SK-N-SH (cell line): ENCODE measurements at regions not wholly inside any gene's neighbourhood (a gene's known extent, or its start where the extent isn't known, plus 50 kb on each side); places are given as distances from the start of the nearest gene placed in this dataset.

ENCODE experiments used
- CTCF ChIA-PET: fragments of 300-600, 350-600 bp; formaldehyde crosslinking; extraction: SDS; loops from one replicate; lab custom pipeline; 2021; lab: Yijun Ruan, JAX
- POLR2A ChIA-PET: fragments of 350-600 bp; sonication (Branson Sonifier 250); formaldehyde crosslinking; extraction: SDS; loops from one replicate; lab custom pipeline; 2020; ENCODE audit warnings: antibody characterized with exemption, inconsistent platforms; lab: Yijun Ruan, JAX
- DNase-seq: peaks from one replicate; pipeline ENCODE4 v3.0.0; 2012
- H2AFZ ChIP-seq: fragments of 200-600 bp; sonication (generic); 2 replicates; pipeline ENCODE4 v1.8.1; 2016; ENCODE audit warnings: antibody characterized with exemption, mild to moderate bottlenecking, low read depth
- H3F3A ChIP-seq: fragments of 200-600 bp; sonication (generic); replicated peaks from 2 replicates; pipeline ENCODE3; 2016; ENCODE audit warnings: antibody characterized with exemption, mild to moderate bottlenecking; ENCODE audit not compliant: insufficient read depth
- H3K27ac ChIP-seq, 2 experiments: fragments of 200-500 bp in 1 of 2; fragments of 200-600 bp in 1 of 2; sonication (Bioruptor generic) in 1 of 2; sonication (generic), shearing (Covaris generic) in 1 of 2; 2 replicates each; pipeline versions ENCODE4 v1.5.1 to v1.6.1; 2014 to 2016; ENCODE audit warnings: low read depth in 2 of 2, inconsistent platforms in 1 of 2, low read length in 1 of 2, mild to moderate bottlenecking in 1 of 2, mixed read lengths in 1 of 2
- H3K27me3 ChIP-seq: fragments of 200-600 bp; sonication (generic), shearing (Covaris generic); 2 replicates; pipeline ENCODE4 v1.6.1; 2016; ENCODE audit warnings: mixed run types; ENCODE audit not compliant: insufficient read depth
- H3K36me3 ChIP-seq, 2 experiments: fragments of 200-500 bp in 1 of 2; fragments of 200-600 bp in 1 of 2; sonication (Bioruptor generic) in 1 of 2; sonication (generic) in 1 of 2; replicated peaks in 1 of 2; 2 replicates each; pipeline versions ENCODE3 to v1.5.1; 2014 to 2016; ENCODE audit warnings: low read length in 1 of 2, mild to moderate bottlenecking in 1 of 2; ENCODE audit not compliant: insufficient read depth in 2 of 2, control insufficient read depth in 1 of 2
- H3K4me1 ChIP-seq, 2 experiments: fragments of 200-500 bp in 1 of 2; fragments of 200-600 bp in 1 of 2; sonication (Bioruptor generic) in 1 of 2; sonication (generic), shearing (Covaris generic) in 1 of 2; 2 replicates each; pipeline versions ENCODE4 v1.5.1 to v1.6.1; 2014 to 2016; ENCODE audit warnings: low read depth in 1 of 2, low read length in 1 of 2, mixed run types in 1 of 2; ENCODE audit not compliant: insufficient read depth in 2 of 2, control insufficient read depth in 1 of 2
- H3K4me2 ChIP-seq: fragments of 200-600 bp; sonication (generic), shearing (Covaris generic); 2 replicates; pipeline ENCODE4 v1.6.1; 2017; ENCODE audit warnings: mixed run types
- H3K4me3 ChIP-seq, 2 experiments: fragments of 200-500 bp in 1 of 2; fragments of 200-600 bp in 1 of 2; sonication (Bioruptor generic) in 1 of 2; sonication (generic), shearing (Covaris generic) in 1 of 2; 2 replicates each; pipeline versions ENCODE4 v1.5.1 to v1.8.1; 2014 to 2016; ENCODE audit warnings: low read depth in 2 of 2, inconsistent platforms in 1 of 2, low read length in 1 of 2, mild to moderate bottlenecking in 1 of 2, mixed read lengths in 1 of 2, moderate library complexity in 1 of 2
- H3K79me2 ChIP-seq: fragments of 200-600 bp; sonication (generic); 2 replicates; pipeline ENCODE4 v1.8.1; 2017; ENCODE audit warnings: mild to moderate bottlenecking; ENCODE audit not compliant: insufficient read depth
- H3K9ac ChIP-seq: fragments of 200-600 bp; sonication (generic); 2 replicates; pipeline ENCODE4 v1.6.1; 2017; ENCODE audit warnings: mixed run types
- H3K9me2 ChIP-seq: fragments of 200-600 bp; sonication (generic); 2 replicates; pipeline ENCODE4 v1.6.1; 2017; ENCODE audit warnings: mixed run types
- H3K9me3 ChIP-seq: fragments of 200-600 bp; sonication (generic); 2 replicates; pipeline ENCODE4 v1.6.1; 2017; ENCODE audit warnings: mixed run types, mild to moderate bottlenecking, moderate library complexity
- H4K20me1 ChIP-seq: fragments of 200-600 bp; sonication (generic); 2 replicates; pipeline ENCODE4 v1.6.1; 2017; ENCODE audit warnings: mild to moderate bottlenecking, mixed run types; ENCODE audit not compliant: insufficient read depth
- CHD2 ChIP-seq: fragments of 150-350 bp; IDR thresholded peaks from 2 replicates; pipeline ENCODE4 v1.6.1; 2018; ENCODE audit warnings: low read length; ENCODE audit not compliant: partially characterized antibody
- EP300 ChIP-seq, 2 experiments: IDR thresholded peaks; 2 replicates each; pipeline versions ENCODE4 v1.4.0 to v1.6.1; 2012; ENCODE audit warnings: borderline replicate concordance in 1 of 2, low read depth in 1 of 2, low read length in 1 of 2
- FOXJ3 ChIP-seq: sonication (generic); formaldehyde crosslinking; IDR thresholded peaks from 2 replicates; pipeline ENCODE4 v1.5.1; 2020; ENCODE audit warnings: mild to moderate bottlenecking, missing genetic modification reagents
- GATA2 ChIP-seq: sonication (generic); formaldehyde crosslinking; IDR thresholded peaks from 2 replicates; pipeline ENCODE4 v1.5.0; 2020; ENCODE audit warnings: mild to moderate bottlenecking, missing genetic modification reagents
- MEF2A ChIP-seq: IDR thresholded peaks from 2 replicates; pipeline ENCODE4 v1.4.0; 2012; ENCODE audit warnings: low read depth, borderline replicate concordance
- MXI1 ChIP-seq: IDR thresholded peaks from 2 replicates; pipeline ENCODE4 v1.6.1; 2012; ENCODE audit warnings: mild to moderate bottlenecking, low read depth, low read length, improper control_type of control experiment
- NRF1 ChIP-seq: IDR thresholded peaks from 2 replicates; pipeline ENCODE4 v1.6.1; 2012; ENCODE audit warnings: low read depth, mild to moderate bottlenecking, low read length
- POLR2AphosphoS5 ChIP-seq: IDR thresholded peaks from 2 replicates; pipeline ENCODE4 v1.6.1; 2012; ENCODE audit warnings: low read depth, low read length
- RAD21 ChIP-seq: IDR thresholded peaks from 2 replicates; pipeline ENCODE4 v1.6.1; 2012; ENCODE audit warnings: mild to moderate bottlenecking, low read length
- RCOR1 ChIP-seq: fragments of 150-350 bp; IDR thresholded peaks from 2 replicates; pipeline ENCODE4 v1.6.1; 2017; ENCODE audit warnings: antibody characterized with exemption, low read length
- RFX5 ChIP-seq: IDR thresholded peaks from 2 replicates; pipeline ENCODE4 v1.6.1; 2012; ENCODE audit warnings: mild to moderate bottlenecking, improper control_type of control experiment, low read length
- RXRA ChIP-seq: IDR thresholded peaks from 2 replicates; pipeline ENCODE4 v1.4.0; 2012; ENCODE audit warnings: low read depth, mild to moderate bottlenecking, borderline replicate concordance
- TAF1 ChIP-seq: IDR thresholded peaks from 2 replicates; pipeline ENCODE4 v1.6.1; 2012; ENCODE audit warnings: low read depth, mild to moderate bottlenecking, low read length, moderate library complexity, borderline replicate concordance
- TCF12 ChIP-seq: IDR thresholded peaks from 2 replicates; pipeline ENCODE4 v1.4.0; 2012
- WGBS: methylation state at CpG from one replicate; pipeline ENCODE4 v1.1.6; 2017; ENCODE audit warnings: low lambda C conversion rate; 5-methylcytosine and 5-hydroxymethylcytosine counted together
- TF ChIP-seq, protein P1 (sequence below): IDR thresholded peaks from 2 replicates; pipeline ENCODE4; 2012
- TF ChIP-seq, protein P2 (sequence below): IDR thresholded peaks from 2 replicates; pipeline ENCODE4 v1.4.0; 2012; ENCODE audit warnings: low read depth

DNA sequence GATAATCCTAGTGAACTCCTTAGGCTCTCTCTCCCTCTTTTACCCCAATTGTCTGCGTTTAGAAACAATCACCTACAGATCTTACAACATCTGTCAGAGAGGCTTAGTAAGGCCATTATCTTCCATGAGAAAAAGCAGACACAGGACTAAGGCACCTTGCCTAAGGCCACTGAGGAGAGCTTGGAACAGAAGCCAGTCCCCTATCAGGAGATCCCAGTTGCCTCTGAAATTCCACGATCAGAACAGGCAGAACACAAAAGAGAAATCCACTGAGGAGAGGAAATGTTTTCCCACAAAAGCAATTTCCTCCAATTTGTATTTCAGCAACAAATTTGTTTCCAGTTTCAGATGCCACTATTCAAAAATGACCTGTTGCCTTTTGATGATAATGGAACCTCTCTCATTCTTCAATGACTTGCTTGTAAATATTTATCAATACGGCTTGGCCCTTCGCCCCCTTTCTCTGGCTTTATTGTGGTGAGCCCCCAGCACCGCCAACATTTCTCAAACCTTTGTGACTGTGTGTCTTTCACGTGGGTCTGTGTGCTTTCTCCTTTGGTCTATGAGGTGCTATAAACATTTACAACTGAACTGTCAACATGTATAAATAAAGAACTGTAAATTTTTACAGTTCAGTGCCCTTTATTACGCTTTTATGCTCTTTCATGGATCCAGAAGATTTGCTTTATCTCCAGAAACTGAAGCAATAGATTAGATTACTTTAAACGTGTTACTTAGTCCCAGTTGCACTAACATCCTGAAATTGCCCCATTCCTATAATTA lies 187.8 kb upstream of the PHACTR1 start:
- H4K20me1 ChIP-seq = no peaks in the 10 kb centered on the region
- H3K4me1 ChIP-seq = peaks cover 0 to 18% of the 10 kb centered on the region in 2 experiments; a peak in 3 of 4 replicates
- H3K9me2 ChIP-seq = no peaks in the 10 kb centered on the region
- POLR2A ChIA-PET = no interaction called here
- H3K4me3 ChIP-seq = no peak overlapping the region; a peak in 1 of 4 replicates
- H3K27ac ChIP-seq = peak overlapping the region in 1 of 2 experiments; percentile 95; a peak in 2 of 4 replicates
- H3F3A ChIP-seq = no peaks in the 10 kb centered on the region
- H2AFZ ChIP-seq = no peak overlapping the region
- peak; percentile 72 for DNase-seq
- no peaks in the 10 kb centered on the region for H3K36me3 ChIP-seq
- no peaks in the 10 kb centered on the region for H3K9me3 ChIP-seq
- CTCF ChIA-PET = interaction anchor here (0.7 to 1.7 kb wide), 4 partner anchors 9 to 240 kb away, joined by 3 to 6 read pairs (median 4); no protein-coding TSS in a partner anchor
- H3K4me2 ChIP-seq = no peak overlapping the region
- no peaks in the 10 kb centered on the region for H3K27me3 ChIP-seq
- TF ChIP-seq CHD2 (peak; percentile 86), TCF12 (peak; percentile 77), GATA2 (CRISPR knock-in tag) (peak; percentile 94), RCOR1 (peak; percentile 90), RAD21 (peak; percentile 15), POLR2AphosphoS5 (0 out of 2 replicates have a peak, but pooled peaks have one; percentile 27), RXRA (no peak), MXI1 (no peak), EP300 (IDR thresholded peaks at IDR 0.05; ENCODE audit: borderline replicate concordance in 1 of 2, low read depth in 1 of 2, low read length in 1 of 2) (peak in 1 of 2 experiments; percentile 96; a peak in 2 of 4 replicates), FOXJ3 (CRISPR knock-in tag) (peak; percentile 90)
- TF ChIP-seq, protein P1, sequence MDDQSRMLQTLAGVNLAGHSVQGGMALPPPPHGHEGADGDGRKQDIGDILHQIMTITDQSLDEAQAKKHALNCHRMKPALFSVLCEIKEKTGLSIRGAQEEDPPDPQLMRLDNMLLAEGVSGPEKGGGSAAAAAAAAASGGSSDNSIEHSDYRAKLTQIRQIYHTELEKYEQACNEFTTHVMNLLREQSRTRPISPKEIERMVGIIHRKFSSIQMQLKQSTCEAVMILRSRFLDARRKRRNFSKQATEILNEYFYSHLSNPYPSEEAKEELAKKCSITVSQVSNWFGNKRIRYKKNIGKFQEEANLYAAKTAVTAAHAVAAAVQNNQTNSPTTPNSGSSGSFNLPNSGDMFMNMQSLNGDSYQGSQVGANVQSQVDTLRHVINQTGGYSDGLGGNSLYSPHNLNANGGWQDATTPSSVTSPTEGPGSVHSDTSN = peak; percentile 60
- TF ChIP-seq, protein P2, sequence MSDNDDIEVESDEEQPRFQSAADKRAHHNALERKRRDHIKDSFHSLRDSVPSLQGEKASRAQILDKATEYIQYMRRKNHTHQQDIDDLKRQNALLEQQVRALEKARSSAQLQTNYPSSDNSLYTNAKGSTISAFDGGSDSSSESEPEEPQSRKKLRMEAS = no peak
- no peaks in the 10 kb centered on the region for H3K79me2 ChIP-seq
- H3K9ac ChIP-seq = no peak overlapping the region
- 48% methylated on average over 8 of the region's 8 CpGs for WGBS

DNA sequence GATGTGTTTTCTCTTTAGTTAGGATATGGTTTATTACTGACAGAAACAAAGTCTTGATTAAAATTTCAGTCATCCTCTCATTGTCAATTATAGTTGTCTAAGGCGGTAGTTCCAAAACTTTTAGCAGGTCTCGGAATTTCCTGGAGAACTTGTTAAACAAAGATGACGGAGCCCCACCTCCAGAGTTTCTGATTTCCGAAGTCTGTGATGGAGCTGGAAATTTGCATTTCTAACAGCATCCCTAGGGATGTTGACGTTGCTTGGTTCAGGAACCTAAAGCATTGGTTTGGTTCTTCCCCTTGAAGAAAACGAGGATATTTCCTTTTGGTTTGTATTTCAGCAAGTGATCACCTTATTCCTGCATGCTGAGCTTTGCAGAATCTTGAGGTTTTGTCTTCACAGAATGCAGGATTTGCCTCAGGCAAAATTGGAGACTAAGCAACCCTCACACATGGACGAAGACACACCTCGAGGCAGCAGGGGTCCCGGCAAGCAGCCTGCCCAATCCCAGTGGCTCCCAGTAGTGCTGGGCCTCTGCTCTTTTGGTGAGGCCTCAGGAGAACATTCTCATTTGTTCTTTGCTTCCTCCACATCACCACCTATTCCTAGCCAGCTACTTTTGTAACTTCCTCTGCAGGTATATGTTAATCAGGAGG lies 187.1 kb upstream of the PHACTR1 start:
- Histone ChIP-seq H3K27me3 (no peaks in the 10 kb centered on the region), H2AFZ (0 out of 2 replicates have a peak overlapping the region, but pooled peaks have one; percentile 14), H3K4me1 (peaks cover 0 to 18% of the 10 kb centered on the region in 2 experiments; a peak in 3 of 4 replicates), H4K20me1 (no peaks in the 10 kb centered on the region), H3K9me2 (no peaks in the 10 kb centered on the region), H3K9me3 (no peaks in the 10 kb centered on the region)
- CTCF ChIA-PET = interaction anchor here (1.1 kb wide), 1 partner anchor 74 kb away, joined by 4 read pairs; no protein-coding TSS in a partner anchor
- TF ChIP-seq, protein P1 = no peak
- TF ChIP-seq TAF1 = no peak
- TF ChIP-seq NRF1 = no peak
- TF ChIP-seq RFX5 = no peak
- TF ChIP-seq MEF2A = no peak
- TF ChIP-seq, all 33 proteins: peak for 0
- Histone ChIP-seq H3K36me3 (no peaks in the 10 kb centered on the region), H3K9ac (no peak overlapping the region), H3K4me2 (no peak overlapping the region), H3K79me2 (no peaks in the 10 kb centered on the region), H3F3A (no peaks in the 10 kb centered on the region), H3K4me3 (no peak overlapping the region), H3K27ac (peak overlapping the region in 1 of 2 experiments; percentile 95; a peak in 2 of 4 replicates)
- WGBS = 92% methylated on average over 6 of the region's 9 CpGs
- POLR2A ChIA-PET = no interaction called here
- no peak for DNase-seq
